ES-I3 (cell line): ENCODE measurements at regions not wholly inside any gene's neighbourhood (a gene's known extent, or its start where the extent isn't known, plus 50 kb on each side); places are given as distances from the start of the nearest gene placed in this dataset.

Experiments used
- H3K36me3 ChIP-seq: 2 replicates; pipeline ENCODE4 v1.6.1; 2013; ENCODE audit warnings: mild to moderate bottlenecking, low read length, control low read depth, moderate library complexity; ENCODE audit not compliant: insufficient read depth
- H3K4me1 ChIP-seq: 2 replicates; pipeline ENCODE4 v1.6.1; 2013; ENCODE audit warnings: mild to moderate bottlenecking, control low read depth, low read length; ENCODE audit not compliant: insufficient read depth
- H3K9ac ChIP-seq: 2 replicates; pipeline ENCODE4 v1.6.1; 2013; ENCODE audit warnings: low read depth, mild to moderate bottlenecking, low read length, moderate library complexity
- H3K9me3 ChIP-seq: 2 replicates; pipeline ENCODE4 v1.6.1; 2013; ENCODE audit warnings: mild to moderate bottlenecking, low read length, moderate library complexity; ENCODE audit not compliant: control insufficient read depth, insufficient read depth

DNA sequence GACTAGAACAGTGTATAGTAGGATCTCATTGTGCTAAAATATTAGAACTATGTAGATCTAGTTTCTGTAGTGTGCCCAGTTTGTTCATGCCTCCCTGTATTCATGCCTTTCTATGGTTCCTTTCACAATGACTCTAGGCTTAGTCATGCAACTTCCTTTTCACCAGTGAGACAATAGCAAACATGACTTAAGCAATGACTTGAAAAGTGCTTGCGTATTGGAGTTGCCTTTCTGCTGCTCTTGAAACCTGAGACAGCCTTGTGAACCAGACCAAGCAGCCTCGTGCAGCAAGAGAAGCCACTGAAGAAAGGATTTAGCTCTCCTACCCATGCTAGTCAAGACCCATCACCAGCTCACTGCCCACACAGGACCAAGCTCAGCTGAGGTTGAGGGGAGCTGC, 294.5 kb upstream of the TAS2R1 start:
- Histone ChIP-seq H3K9ac (no peak overlapping the region), H3K4me1 (peaks cover 15% of the 10 kb centered on the region), H3K9me3 (peaks cover 12% of the 10 kb centered on the region), H3K36me3 (no peaks in the 10 kb centered on the region; the same call in 1 of the 2 replicates)

DNA sequence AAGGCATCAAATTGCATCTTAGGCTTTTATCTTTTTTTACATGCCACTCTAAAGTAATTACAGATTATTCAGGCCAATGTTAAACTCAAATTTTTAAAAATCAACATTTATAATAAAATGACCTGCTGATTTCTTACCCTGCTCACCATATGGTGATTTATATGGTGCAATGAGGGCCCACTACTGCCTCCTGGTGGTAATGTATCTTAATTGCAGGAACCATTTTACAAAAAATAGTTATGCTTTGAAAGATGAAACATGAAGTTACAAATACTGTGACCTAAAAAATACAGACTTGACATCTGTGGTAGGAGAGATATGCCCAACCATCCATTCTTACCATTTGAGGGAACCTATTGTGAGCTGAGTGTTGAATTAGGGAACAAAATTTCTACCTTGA, 292.6 kb upstream of the TAS2R1 start:
- Histone ChIP-seq H3K9ac (no peak overlapping the region), H3K9me3 (peaks cover 12% of the 10 kb centered on the region), H3K36me3 (no peaks in the 10 kb centered on the region; the same call in 1 of the 2 replicates), H3K4me1 (peaks cover 15% of the 10 kb centered on the region)

DNA sequence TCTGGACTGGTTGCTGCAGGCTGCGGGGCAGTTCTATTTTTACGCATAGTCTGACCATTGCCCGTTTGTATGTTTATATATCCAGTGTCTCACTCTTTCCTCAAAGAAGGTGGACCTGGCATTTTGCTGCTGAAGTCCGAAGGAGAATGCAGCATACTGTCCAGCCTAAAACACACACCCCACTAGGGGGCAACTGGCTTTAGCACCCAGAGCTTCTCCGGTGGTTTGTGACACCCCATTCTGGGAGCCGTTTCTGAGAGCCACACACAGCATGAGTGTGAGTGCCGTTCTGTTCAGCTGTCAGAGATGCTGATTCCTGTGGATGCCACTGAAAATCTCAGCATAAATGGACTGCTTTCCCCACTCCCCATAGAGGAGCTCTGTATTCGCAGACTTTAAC, 290.5 kb upstream of the TAS2R1 start:
- H3K36me3 ChIP-seq: no peaks in the 10 kb centered on the region; the same call in 1 of the 2 replicates
- no peak overlapping the region for H3K9ac ChIP-seq
- H3K9me3 ChIP-seq: peaks cover 12% of the 10 kb centered on the region
- peaks cover 9% of the 10 kb centered on the region; the same call in 1 of the 2 replicates for H3K4me1 ChIP-seq

DNA sequence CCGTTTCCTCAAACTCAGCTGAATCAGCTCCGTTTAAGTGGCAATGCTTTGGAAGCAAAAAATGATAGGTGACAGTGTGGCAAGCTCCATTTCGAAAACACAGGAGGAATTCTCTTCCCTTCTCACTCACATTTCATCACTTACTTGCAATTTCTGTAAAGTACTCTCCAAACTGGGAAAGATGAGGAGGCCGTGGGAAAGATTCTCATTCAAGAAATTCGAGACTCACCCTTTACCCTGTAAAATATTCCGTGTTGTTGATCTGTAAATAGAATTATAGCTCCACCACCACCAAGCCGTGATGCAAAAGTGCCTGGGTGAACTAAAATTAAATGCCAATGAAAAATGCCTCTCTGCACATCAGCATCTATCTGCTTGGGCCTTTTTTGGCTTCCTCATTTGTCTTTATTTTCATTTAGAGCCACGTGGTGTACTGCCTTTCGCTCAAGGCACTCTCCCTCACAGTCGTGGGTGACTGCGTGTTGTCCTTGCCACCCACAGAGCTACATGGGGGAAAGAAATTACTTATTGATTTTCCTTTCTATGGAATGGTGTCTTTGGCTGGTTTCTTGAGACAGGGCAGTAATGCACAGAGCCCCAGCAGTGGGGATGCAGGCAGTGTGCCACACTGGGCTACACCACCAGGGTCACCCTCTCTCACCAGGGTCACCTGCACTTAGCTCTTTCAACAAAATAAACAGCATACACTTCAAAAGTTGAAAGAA, 289.3 kb upstream of the TAS2R1 start:
- Histone ChIP-seq H3K4me1 (peaks cover 9% of the 10 kb centered on the region; the same call in 1 of the 2 replicates), H3K36me3 (no peaks in the 10 kb centered on the region; the same call in 1 of the 2 replicates), H3K9ac (no peak overlapping the region), H3K9me3 (peaks cover 12% of the 10 kb centered on the region)

DNA sequence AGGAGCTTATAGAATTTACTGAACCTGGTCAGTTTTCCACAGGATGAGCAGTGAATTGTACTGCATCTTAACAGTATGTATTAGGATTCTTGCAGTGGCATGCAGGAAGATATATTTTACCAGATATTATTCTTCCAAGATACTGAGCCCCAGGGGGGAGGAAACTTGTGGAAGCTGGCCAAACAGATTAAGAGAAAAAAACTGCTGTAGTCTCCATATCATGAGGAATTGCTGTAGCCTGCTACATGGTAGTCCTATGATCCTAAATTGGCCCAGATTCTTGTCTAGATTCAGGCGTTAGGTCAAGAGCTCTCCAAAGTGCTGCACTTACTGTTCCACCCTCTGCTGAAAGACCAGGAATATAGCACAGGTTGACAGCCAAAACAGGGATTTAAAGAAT, 275.5 kb upstream of the TAS2R1 start:
- no peaks in the 10 kb centered on the region for H3K36me3 ChIP-seq
- H3K9ac ChIP-seq: no peak overlapping the region
- no peaks in the 10 kb centered on the region for H3K9me3 ChIP-seq
- H3K4me1 ChIP-seq: no peaks in the 10 kb centered on the region

DNA sequence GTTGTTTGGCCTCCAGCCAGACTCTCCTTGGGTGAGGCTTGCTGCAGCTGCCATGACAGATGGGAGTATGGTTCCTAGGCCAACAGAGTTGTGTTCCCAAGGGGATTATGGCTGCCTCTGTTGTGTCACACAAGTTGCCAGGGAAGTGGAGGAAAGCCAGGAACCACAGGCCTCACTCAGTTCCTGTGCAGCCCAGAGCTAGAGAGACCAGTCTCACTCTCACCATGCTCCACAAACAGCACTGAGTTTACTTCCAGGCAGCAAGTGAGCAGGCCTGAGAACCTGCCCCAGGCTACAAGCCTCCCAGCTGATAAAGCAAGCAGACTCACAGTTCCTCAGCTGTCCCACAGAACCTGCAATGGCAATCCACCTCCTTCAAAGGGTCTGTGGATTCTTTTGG, 273.6 kb upstream of the TAS2R1 start:
- Histone ChIP-seq H3K36me3 (no peaks in the 10 kb centered on the region), H3K9ac (no peak overlapping the region), H3K4me1 (no peaks in the 10 kb centered on the region), H3K9me3 (no peaks in the 10 kb centered on the region)

DNA sequence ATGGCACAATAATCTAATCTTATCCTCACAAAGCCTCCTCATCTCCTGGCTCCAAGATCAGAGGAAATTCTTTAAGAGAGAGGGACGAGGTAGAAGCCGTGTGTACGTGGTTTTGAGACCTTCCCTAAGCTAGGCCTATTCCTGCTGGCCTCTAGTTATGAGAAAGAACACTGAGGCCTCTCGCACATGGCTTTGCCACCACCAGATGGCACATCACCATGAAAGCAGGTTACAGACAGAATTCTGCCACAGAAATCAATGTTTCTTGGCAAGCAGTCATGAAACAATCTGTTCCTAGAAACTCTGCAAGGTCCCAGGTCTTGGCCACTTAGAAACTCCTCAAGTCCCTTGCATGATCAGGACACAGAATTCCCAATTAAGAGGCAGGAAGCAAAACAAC, 268.2 kb upstream of the TAS2R1 start:
- Histone ChIP-seq H3K9ac (no peak overlapping the region), H3K36me3 (no peaks in the 10 kb centered on the region), H3K4me1 (no peaks in the 10 kb centered on the region), H3K9me3 (no peaks in the 10 kb centered on the region)

DNA sequence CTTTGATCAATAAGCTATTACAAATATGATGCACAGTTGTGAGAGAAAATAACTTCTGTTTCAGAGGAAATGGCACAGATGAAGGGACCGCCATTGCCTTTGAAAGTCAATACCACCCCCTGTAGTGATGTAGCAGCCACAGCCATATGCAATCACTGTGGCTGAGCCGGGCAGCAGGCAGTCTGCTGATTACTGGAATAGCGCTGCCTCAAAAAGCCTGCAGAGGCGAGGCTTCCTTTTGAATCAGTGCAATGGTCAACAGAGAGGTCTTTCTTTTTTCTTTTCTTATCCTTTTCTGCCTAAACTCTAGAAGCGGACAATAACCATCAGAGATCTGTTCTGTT, 265.1 kb upstream of the TAS2R1 start:
- Histone ChIP-seq H3K36me3 (no peaks in the 10 kb centered on the region), H3K9ac (no peak overlapping the region), H3K9me3 (no peaks in the 10 kb centered on the region), H3K4me1 (no peaks in the 10 kb centered on the region)

DNA sequence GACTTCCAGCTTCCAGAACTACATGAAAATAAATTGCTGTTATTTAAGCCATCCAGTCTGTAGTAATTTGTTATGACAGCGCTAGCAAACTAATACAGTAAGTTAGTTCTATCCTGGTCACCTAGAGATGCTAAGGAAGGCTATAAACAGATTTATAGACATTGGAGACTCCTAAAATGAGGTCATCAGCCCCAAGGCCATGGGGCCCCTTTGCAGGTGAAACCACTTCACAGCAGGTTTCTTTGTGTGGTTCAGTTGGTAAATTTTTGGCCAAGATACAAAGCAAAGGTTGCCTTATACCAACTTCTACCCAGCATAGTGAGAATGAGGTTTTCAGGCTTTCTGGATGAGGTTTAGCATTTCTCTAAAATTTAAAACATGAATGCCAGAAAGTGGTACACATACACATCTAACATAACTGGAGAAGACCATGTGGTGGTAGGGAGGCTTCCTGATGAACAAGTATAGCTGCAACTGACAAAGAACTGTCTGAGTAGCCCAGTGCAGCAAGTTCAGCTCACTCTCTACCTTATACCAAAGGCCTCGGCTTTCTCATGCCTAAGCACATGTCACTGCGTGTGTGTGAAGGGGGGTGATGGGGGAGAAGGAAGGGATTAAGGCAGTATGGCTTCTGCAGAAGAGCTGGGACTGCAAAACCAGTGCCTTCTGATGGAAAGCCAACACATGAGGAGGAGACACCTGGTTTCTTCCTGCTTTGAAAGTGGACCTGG, 264.6 kb upstream of the TAS2R1 start:
- Histone ChIP-seq H3K36me3 (no peaks in the 10 kb centered on the region), H3K9ac (no peak overlapping the region), H3K9me3 (no peaks in the 10 kb centered on the region), H3K4me1 (no peaks in the 10 kb centered on the region)

DNA sequence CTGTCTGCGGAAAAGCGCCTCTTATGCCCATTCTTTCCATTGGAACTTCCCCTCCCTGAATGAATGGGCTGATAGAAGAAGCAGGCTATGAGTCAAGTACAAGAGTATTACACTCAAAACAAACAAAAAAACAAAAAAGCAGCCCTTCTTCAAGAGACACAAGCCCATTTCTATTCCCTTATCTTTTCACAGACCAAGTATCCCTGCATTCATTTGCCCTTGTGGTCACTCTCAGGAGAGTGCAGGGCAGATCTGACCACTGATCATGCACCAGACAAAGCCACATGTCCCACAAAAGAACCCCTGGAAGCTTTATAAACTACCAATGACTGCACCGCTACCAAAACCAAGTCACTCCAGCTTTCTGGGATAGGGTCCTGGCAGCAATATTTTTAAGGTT, 262.5 kb upstream of the TAS2R1 start:
- H3K9ac ChIP-seq: no peak overlapping the region

DNA sequence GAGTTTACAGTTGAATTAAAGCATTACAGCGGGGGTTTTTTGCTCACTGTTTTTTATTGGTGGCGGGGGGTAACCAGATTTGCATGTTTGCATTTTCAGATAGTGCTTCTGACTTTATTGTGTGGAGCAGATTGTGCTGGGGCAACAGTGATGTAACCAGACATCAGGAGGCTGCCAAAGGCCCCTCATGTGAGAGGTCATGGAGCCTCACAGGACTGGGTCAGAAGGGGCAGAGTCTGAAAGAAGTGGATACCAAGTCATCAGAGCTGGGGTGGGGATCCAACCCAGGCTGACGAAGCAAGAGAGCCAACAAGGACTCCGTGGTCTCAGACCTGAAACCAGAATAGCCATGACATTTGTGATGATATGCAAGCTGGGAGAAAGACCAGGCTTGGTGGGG, 259.4 kb upstream of the TAS2R1 start:
- H3K9ac ChIP-seq: no peak overlapping the region
- no peaks in the 10 kb centered on the region for H3K9me3 ChIP-seq

More for the DNA sequence above, 262.5 kb upstream of the TAS2R1 start:
- H3K4me1 ChIP-seq: no peaks in the 10 kb centered on the region
- no peaks in the 10 kb centered on the region for H3K36me3 ChIP-seq
- H3K9me3 ChIP-seq: no peaks in the 10 kb centered on the region

DNA sequence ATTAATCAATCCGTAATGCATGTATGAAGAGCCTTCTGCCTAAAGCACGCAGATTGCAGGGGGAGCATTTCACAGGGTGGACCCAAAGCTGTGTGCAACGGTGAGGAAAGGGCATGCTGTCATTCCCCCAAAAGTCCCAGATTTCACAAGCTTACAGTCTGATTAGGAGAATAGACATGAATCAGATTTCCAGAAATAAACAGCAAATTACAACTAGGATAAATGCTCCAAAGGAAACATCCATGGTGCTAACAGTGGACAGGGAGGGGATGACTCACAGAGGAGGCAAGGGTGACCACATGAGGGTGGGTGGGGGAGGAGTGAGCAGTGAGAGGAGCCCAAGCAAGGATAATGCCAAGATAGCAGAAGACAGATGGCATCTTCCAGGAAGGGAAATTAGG, 258.4 kb upstream of the TAS2R1 start:
- H3K4me1 ChIP-seq: no peaks in the 10 kb centered on the region
- H3K9me3 ChIP-seq: no peaks in the 10 kb centered on the region
- no peaks in the 10 kb centered on the region for H3K36me3 ChIP-seq
- H3K9ac ChIP-seq: no peak overlapping the region

More for the DNA sequence above, 259.4 kb upstream of the TAS2R1 start:
- no peaks in the 10 kb centered on the region for H3K36me3 ChIP-seq
- H3K4me1 ChIP-seq: no peaks in the 10 kb centered on the region

DNA sequence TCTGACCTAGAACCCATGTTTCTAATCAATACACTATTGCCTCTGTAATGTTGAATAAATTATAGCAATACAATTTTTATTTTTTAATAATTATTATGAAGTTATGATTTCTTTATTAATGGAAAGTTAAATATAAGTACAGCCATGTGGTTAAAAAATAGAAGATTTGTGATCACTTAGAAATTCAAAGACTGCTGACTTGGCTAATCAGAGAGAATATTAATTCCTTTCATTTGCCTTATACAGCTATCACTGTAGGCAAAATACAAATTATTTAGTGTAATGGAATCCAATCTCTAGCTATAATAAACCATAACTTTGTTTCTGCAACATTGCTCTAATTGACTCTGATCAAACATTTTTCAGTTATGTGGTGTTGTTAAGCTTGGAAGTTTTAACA, 255.0 kb upstream of the TAS2R1 start:
- Histone ChIP-seq H3K4me1 (0 out of 2 replicates have a peak, but pooled peaks cover 4% of the 10 kb centered on the region), H3K9ac (no peak overlapping the region), H3K9me3 (no peaks in the 10 kb centered on the region), H3K36me3 (no peaks in the 10 kb centered on the region)

DNA sequence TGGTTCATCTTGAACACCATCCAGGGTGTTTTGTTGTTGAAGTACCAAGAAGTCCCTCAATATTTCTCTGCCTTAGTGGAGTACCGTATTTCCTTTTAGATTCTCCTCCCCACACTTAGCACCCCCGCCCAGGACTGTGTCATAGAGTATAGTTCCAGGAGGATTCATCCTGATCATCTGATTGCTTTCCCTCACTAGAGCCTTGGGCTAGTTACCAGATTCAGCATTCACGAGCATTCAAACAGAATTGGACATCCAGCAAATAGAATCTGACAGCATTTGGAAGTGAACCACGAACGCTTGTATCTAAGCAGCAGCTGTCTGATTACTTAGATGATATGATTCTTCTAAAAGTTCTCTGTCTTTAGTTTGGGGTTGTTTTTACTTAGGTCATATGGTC, 248.1 kb upstream of the TAS2R1 start:
- Histone ChIP-seq H3K9ac (no peak overlapping the region), H3K36me3 (no peaks in the 10 kb centered on the region), H3K9me3 (no peaks in the 10 kb centered on the region), H3K4me1 (0 out of 2 replicates have a peak, but pooled peaks cover 4% of the 10 kb centered on the region)

DNA sequence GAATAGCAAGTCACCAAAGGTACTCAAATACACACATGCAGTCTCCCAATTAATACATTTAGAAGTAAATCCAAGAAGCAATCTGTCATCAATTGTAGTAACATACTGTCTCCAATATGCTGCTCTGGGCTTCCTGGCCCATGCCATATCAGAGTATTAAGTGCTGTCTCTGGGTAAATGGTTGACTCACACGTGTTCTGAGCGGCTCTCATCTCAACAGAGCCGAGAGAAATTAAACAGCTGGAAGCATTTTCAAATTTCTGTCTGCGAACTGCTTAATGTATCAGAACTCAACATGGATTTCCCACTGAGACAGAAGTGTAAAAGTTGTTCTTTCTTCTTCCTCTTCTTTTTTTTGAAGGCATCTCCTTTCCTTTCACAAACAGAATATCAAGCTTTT, 247.3 kb upstream of the TAS2R1 start:
- Histone ChIP-seq H3K4me1 (0 out of 2 replicates have a peak, but pooled peaks cover 4% of the 10 kb centered on the region), H3K36me3 (no peaks in the 10 kb centered on the region), H3K9me3 (no peaks in the 10 kb centered on the region), H3K9ac (no peak overlapping the region)
